Panc1 (cell line): ENCODE measurements at regions not wholly inside any gene's neighbourhood (a gene's known extent, or its start where the extent isn't known, plus 50 kb on each side); places are given as distances from the start of the nearest gene placed in this dataset.

ENCODE experiments used
- ATAC-seq: fragments of 200-7000 bp; cut with Tn5 transposase; 2 replicates; pipeline ENCODE4 v1.9.1; 2020; ENCODE audit warnings: mild to moderate bottlenecking, moderate library complexity
- BruUV-seq: library from RNA; stranded (reverse); fragments of 400-500 nt; replicated peaks from 2 replicates; lab custom pipeline; 2021; lab: Mats Ljungman, UMichigan
- CTCF ChIA-PET: fragments of 300-600 bp; sonication (Branson Sonifier 250); formaldehyde crosslinking; loops from one replicate; lab custom pipeline; 2022; ENCODE audit warnings: antibody characterized with exemption; lab: Charles Lee
- POLR2A ChIA-PET: fragments of 300-600 bp; sonication (Branson Sonifier 250); formaldehyde crosslinking; loops from one replicate; lab custom pipeline; 2022; ENCODE audit warnings: antibody characterized with exemption; lab: Charles Lee
- DNase-seq: peaks from one replicate; pipeline ENCODE4 v3.0.0-alpha.2; 2010; ENCODE audit warnings: low read depth, low spot score
- H3K27ac ChIP-seq: 2 replicates; pipeline ENCODE4 v1.5.1; 2011; ENCODE audit warnings: mild to moderate bottlenecking, low read length, inconsistent platforms
- H3K27me3 ChIP-seq: fragments of 200-500 bp; sonication (Bioruptor generic); 2 replicates; pipeline ENCODE4 v1.6.0; 2014; ENCODE audit warnings: low read length, inconsistent platforms; ENCODE audit not compliant: control insufficient read depth, insufficient read depth
- H3K36me3 ChIP-seq: fragments of 200-500 bp; sonication (Bioruptor generic); 2 replicates; pipeline ENCODE4 v1.5.1; 2014; ENCODE audit warnings: inconsistent platforms, mild to moderate bottlenecking, low read length, moderate library complexity; ENCODE audit not compliant: control insufficient read depth, insufficient read depth
- H3K4me1 ChIP-seq: 2 replicates; pipeline ENCODE4 v1.5.1; 2011; ENCODE audit warnings: inconsistent platforms, mild to moderate bottlenecking, low read length, moderate library complexity; ENCODE audit not compliant: control insufficient read depth, insufficient read depth
- H3K4me3 ChIP-seq, 2 experiments: 2 replicates each; pipeline ENCODE4 v1.5.1; 2011 to 2012; ENCODE audit warnings: low read depth in 2 of 2, low read length in 2 of 2, mild to moderate bottlenecking in 2 of 2, inconsistent platforms in 1 of 2, moderate library complexity in 1 of 2
- H3K9me3 ChIP-seq: fragments of 200-500 bp; sonication (Bioruptor generic); 2 replicates; pipeline ENCODE4 v1.5.1; 2014; ENCODE audit warnings: low read depth, mild to moderate bottlenecking, inconsistent platforms, low read length, moderate library complexity; ENCODE audit not compliant: control insufficient read depth, insufficient read depth
- CTCF ChIP-seq: fragments of 450-650 bp; IDR thresholded peaks from 2 replicates; pipeline ENCODE4 v1.5.1; 2017; ENCODE audit warnings: mild to moderate bottlenecking
- POLR2AphosphoS5 ChIP-seq: IDR thresholded peaks from 2 replicates; pipeline ENCODE4 v1.6.1; 2012; ENCODE audit warnings: mild to moderate bottlenecking, low read depth, low read length, moderate library complexity
- REST ChIP-seq, 2 experiments: IDR thresholded peaks; 2 replicates each; pipeline ENCODE4 v1.6.1; 2011 to 2012; ENCODE audit warnings: low read depth in 2 of 2, control low read depth in 1 of 2, low read length in 1 of 2, mild to moderate bottlenecking in 1 of 2, moderate library complexity in 1 of 2; ENCODE audit not compliant: insufficient read depth in 1 of 2
- SIN3A ChIP-seq: IDR thresholded peaks from 2 replicates; pipeline ENCODE4 v1.6.1; 2012; ENCODE audit warnings: low read depth, mild to moderate bottlenecking, low read length, moderate library complexity, borderline replicate concordance; ENCODE audit not compliant: insufficient read depth
- TCF7L2 ChIP-seq: IDR thresholded peaks from 2 replicates; pipeline ENCODE4 v1.6.1; 2011; ENCODE audit warnings: mild to moderate bottlenecking, low read depth, low read length, inconsistent platforms
- in situ Hi-C: cut with HindIII; loops from 2 replicates; pipeline ENCODE4 v1.10.0; 2016; ENCODE audit warnings: low sequenced_read_pairs, low pct_unique_long_range_greater_than_20kb
- intact Hi-C: fragments of 100-400 bp; cut with micrococcal nuclease; formaldehyde crosslinking; loops from one replicate; pipeline ENCODE4 v1.10.0; 2022; ENCODE audit not compliant: unreplicated experiment

- DNase-seq (no peak), ATAC-seq (no peak)
- H3K36me3 ChIP-seq: no peaks in the 10 kb centered on the region
- no peaks in the 10 kb centered on the region for H3K4me1 ChIP-seq
- ChIA-PET POLR2A (no interaction called here), CTCF (no interaction called here)
- TF ChIP-seq CTCF (no peak; the same call in 1 of the 2 replicates), SIN3A (no peak), TCF7L2 (no peak), POLR2AphosphoS5 (no peak), REST (IDR thresholded peaks at IDR 0.05; ENCODE audit: insufficient read depth in 1 of 2, low read depth in 2 of 2, low read length in 1 of 2) (no peak)
- no peak overlapping the region for H3K4me3 ChIP-seq
- in situ Hi-C loops: no loop called here
- intact Hi-C loops: no loop called here
- no peaks in the 10 kb centered on the region for H3K27me3 ChIP-seq
- H3K9me3 ChIP-seq: no peaks in the 10 kb centered on the region
- BruUV-seq: no TSS peak
- no peak overlapping the region for H3K27ac ChIP-seq
Observed at GRCh38 chr5:120803282-120803681, 339.2 kb downstream of the PRR16 start.

DNA sequence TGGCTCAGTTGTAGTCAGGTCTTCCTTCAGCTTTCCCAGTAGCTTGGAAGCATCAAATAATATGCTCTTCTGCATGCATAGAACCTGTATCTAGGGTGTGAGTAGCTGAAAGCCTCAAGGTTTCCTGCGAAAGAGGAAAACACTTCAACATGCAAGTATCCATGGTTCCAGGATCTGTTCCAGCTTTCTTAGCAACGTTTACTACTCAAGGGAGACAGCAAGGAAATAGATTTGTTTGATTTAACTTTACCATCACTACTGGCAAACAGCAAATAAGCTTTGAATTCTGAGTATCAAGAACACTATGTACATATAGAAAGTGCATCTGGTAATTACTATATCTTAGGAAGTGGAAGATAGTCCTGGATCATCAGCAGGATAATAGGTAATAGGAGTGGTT, 341.0 kb downstream of the PRR16 start:
- Histone ChIP-seq H3K27ac (no peak overlapping the region), H3K27me3 (no peaks in the 10 kb centered on the region), H3K9me3 (no peaks in the 10 kb centered on the region), H3K4me1 (no peaks in the 10 kb centered on the region), H3K4me3 (no peak overlapping the region), H3K36me3 (no peaks in the 10 kb centered on the region)
- intact Hi-C loops: no loop called here
- ChIA-PET CTCF (no interaction called here), POLR2A (no interaction called here)
- TF ChIP-seq REST (IDR thresholded peaks at IDR 0.05; ENCODE audit: insufficient read depth in 1 of 2, low read depth in 2 of 2, low read length in 1 of 2): no peak
- no peak for TF ChIP-seq TCF7L2
- no peak for TF ChIP-seq CTCF
- no peak for TF ChIP-seq SIN3A
- TF ChIP-seq POLR2AphosphoS5: no peak
- no TSS peak for BruUV-seq
- DNase-seq (no peak), ATAC-seq (no peak)
- in situ Hi-C loops: no loop called here
